ENCODE measurements at regions not wholly inside any gene's neighbourhood (a gene's known extent, or its start where the extent isn't known, plus 50 kb on each side); places are given as distances from the start of the nearest gene placed in this dataset.

DNA sequence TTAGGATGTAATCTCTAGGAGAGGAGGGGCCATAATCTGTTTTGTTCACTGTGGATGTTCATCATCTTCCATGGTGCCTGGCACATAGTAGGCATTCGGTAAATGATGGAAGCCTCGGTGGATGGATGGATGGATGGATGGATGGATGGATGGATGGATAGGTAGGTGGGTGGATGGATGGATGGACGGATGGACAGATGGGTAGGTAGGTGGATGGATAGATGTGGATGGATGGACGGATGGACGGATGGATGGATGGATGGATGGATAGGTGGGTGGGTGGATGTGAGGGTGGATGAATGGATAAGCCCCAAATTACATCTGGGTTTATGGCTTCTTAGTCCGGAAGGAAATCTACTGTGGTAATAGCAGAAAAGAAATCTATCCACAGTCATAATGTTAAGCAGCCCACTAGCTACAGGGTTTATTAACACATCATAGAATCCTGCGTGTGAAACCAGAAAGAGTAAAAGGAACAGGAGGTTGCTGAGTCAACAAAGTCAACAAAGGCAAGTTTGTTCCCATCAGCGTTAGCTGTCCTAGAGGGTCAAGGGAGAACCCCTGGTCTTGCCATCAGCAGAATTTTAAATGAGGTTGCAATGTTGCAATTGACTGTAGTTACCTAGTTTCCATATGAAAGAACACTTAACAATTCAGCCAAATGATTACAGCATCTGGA is 82.8 kb downstream of the C11orf91 start:
- TF ChIP-seq, protein P1, sequence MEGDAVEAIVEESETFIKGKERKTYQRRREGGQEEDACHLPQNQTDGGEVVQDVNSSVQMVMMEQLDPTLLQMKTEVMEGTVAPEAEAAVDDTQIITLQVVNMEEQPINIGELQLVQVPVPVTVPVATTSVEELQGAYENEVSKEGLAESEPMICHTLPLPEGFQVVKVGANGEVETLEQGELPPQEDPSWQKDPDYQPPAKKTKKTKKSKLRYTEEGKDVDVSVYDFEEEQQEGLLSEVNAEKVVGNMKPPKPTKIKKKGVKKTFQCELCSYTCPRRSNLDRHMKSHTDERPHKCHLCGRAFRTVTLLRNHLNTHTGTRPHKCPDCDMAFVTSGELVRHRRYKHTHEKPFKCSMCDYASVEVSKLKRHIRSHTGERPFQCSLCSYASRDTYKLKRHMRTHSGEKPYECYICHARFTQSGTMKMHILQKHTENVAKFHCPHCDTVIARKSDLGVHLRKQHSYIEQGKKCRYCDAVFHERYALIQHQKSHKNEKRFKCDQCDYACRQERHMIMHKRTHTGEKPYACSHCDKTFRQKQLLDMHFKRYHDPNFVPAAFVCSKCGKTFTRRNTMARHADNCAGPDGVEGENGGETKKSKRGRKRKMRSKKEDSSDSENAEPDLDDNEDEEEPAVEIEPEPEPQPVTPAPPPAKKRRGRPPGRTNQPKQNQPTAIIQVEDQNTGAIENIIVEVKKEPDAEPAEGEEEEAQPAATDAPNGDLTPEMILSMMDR (IDR thresholded peaks at IDR 0.05) = no peak
- no peak for TF ChIP-seq POLR2A (IDR thresholded peaks at IDR 0.05)

All from adrenal gland (tissue), 5 donors.